OCI-LY1 (cell line): ENCODE measurements at regions not wholly inside any gene's neighbourhood (a gene's known extent, or its start where the extent isn't known, plus 50 kb on each side); places are given as distances from the start of the nearest gene placed in this dataset.

Experiments used
- H2AFZ ChIP-seq: fragments of 200-600 bp; sonication (generic), shearing (Covaris generic); 2 replicates; pipeline ENCODE4 v1.6.0; 2014; ENCODE audit warnings: antibody characterized with exemption, mild to moderate bottlenecking, low read length
- H3F3A ChIP-seq: fragments of 200-600 bp; sonication (generic), shearing (Covaris generic); 2 replicates; pipeline ENCODE4 v1.6.0; 2014; ENCODE audit warnings: mild to moderate bottlenecking, antibody characterized with exemption, low read length, moderate library complexity; ENCODE audit not compliant: insufficient read depth
- H3K27ac ChIP-seq: fragments of 200-600 bp; sonication (generic); 2 replicates; pipeline ENCODE4 v1.5.1; 2014; ENCODE audit warnings: low read length, mixed run types, mild to moderate bottlenecking, low read depth; ENCODE audit not compliant: poor library complexity, severe bottlenecking
- H3K27me3 ChIP-seq: fragments of 200-600 bp; sonication (generic); 2 replicates; pipeline ENCODE4 v1.6.0; 2014; ENCODE audit warnings: antibody characterized with exemption, mild to moderate bottlenecking, low read length, moderate library complexity; ENCODE audit not compliant: insufficient read depth
- H3K36me3 ChIP-seq: fragments of 200-600 bp; sonication (generic); 2 replicates; pipeline ENCODE4 v1.6.1; 2014; ENCODE audit warnings: mild to moderate bottlenecking, antibody characterized with exemption, low read length, moderate library complexity, mixed read lengths; ENCODE audit not compliant: insufficient read depth
- H3K4me1 ChIP-seq: fragments of 200-600 bp; sonication (generic); 2 replicates; pipeline ENCODE4 v1.5.1; 2014; ENCODE audit warnings: mild to moderate bottlenecking, low read length, moderate library complexity; ENCODE audit not compliant: insufficient read depth, severe bottlenecking
- H3K4me2 ChIP-seq: fragments of 200-600 bp; sonication (generic), shearing (Covaris generic); 2 replicates; pipeline ENCODE4 v1.6.1; 2014; ENCODE audit warnings: low read length
- H3K4me3 ChIP-seq: fragments of 200-600 bp; sonication (generic); 2 replicates; pipeline ENCODE4 v1.5.1; 2014; ENCODE audit warnings: low read length, low read depth, mild to moderate bottlenecking, mixed read lengths; ENCODE audit not compliant: poor library complexity, severe bottlenecking
- H3K79me2 ChIP-seq: fragments of 200-600 bp; shearing (Covaris generic); 2 replicates; pipeline ENCODE4 v1.6.1; 2016; ENCODE audit warnings: mixed run types, low read length, mixed read lengths; ENCODE audit not compliant: insufficient read depth
- H3K9ac ChIP-seq: fragments of 200-600 bp; sonication (generic), shearing (Covaris generic); 2 replicates; pipeline ENCODE4 v1.6.1; 2014; ENCODE audit warnings: mild to moderate bottlenecking, low read length, mixed read lengths
- H3K9me2 ChIP-seq: fragments of 200-600 bp; sonication (generic), shearing (Covaris generic); 2 replicates; pipeline ENCODE4 v1.6.1; 2014; ENCODE audit warnings: low read depth, mild to moderate bottlenecking, low read length, mixed read lengths
- H3K9me3 ChIP-seq: fragments of 200-600 bp; shearing (Covaris generic); 2 replicates; pipeline ENCODE4 v1.6.1; 2014; ENCODE audit warnings: low read length, mixed read lengths
- H4K20me1 ChIP-seq: fragments of 200-600 bp; sonication (generic), shearing (Covaris generic); 2 replicates; pipeline ENCODE4 v1.6.0; 2016; ENCODE audit warnings: mild to moderate bottlenecking, low read length; ENCODE audit not compliant: insufficient read depth
- CTCF ChIP-seq: fragments of 200-600 bp; sonication (generic), shearing (Covaris generic); IDR thresholded peaks from 2 replicates; pipeline ENCODE4 v1.5.1; 2017; ENCODE audit warnings: mild to moderate bottlenecking, antibody characterized with exemption, low read length, moderate library complexity, mixed read lengths
- EZH2 ChIP-seq: fragments of 200-600 bp; sonication (generic), shearing (Covaris generic); IDR thresholded peaks from 2 replicates; pipeline ENCODE4 v1.8.0; 2017; ENCODE audit warnings: borderline replicate concordance, mixed run types, mild to moderate bottlenecking, antibody characterized with exemption, low read length, moderate library complexity, mixed read lengths

- Histone ChIP-seq H3K9me3 (no peaks in the 10 kb centered on the region), H3K27ac (no peak overlapping the region), H3K36me3 (no peaks in the 10 kb centered on the region), H3K27me3 (no peaks in the 10 kb centered on the region), H2AFZ (no peak overlapping the region), H3F3A (no peaks in the 10 kb centered on the region), H3K4me1 (no peaks in the 10 kb centered on the region), H3K4me3 (no peak overlapping the region), H3K9me2 (no peaks in the 10 kb centered on the region), H3K4me2 (no peak overlapping the region), H3K9ac (no peak overlapping the region), H3K79me2 (no peaks in the 10 kb centered on the region), H4K20me1 (no peaks in the 10 kb centered on the region)
- TF ChIP-seq CTCF: no peak
- no peak for TF ChIP-seq EZH2
Observed at GRCh38 chr11:95486466-95486865, 255.5 kb upstream of the SESN3 start.

GRCh38 chr11:95485115-95485900, 254.3 kb upstream of the SESN3 start:
- Histone ChIP-seq H3K27ac (no peak overlapping the region), H3K36me3 (no peaks in the 10 kb centered on the region), H4K20me1 (no peaks in the 10 kb centered on the region), H3K9ac (no peak overlapping the region), H3F3A (no peaks in the 10 kb centered on the region), H3K27me3 (no peaks in the 10 kb centered on the region), H3K79me2 (no peaks in the 10 kb centered on the region), H3K9me3 (no peaks in the 10 kb centered on the region), H3K4me2 (no peak overlapping the region), H2AFZ (no peak overlapping the region), H3K4me3 (no peak overlapping the region), H3K4me1 (no peaks in the 10 kb centered on the region), H3K9me2 (no peaks in the 10 kb centered on the region)
- no peak for TF ChIP-seq CTCF
- no peak for TF ChIP-seq EZH2

GRCh38 chr11:95483339-95483738, 252.3 kb upstream of the SESN3 start:
- Histone ChIP-seq H3K79me2 (no peaks in the 10 kb centered on the region), H3K9me2 (no peaks in the 10 kb centered on the region), H3K9me3 (no peaks in the 10 kb centered on the region), H3K4me2 (no peak overlapping the region), H3K36me3 (no peaks in the 10 kb centered on the region), H3K9ac (no peak overlapping the region), H4K20me1 (no peaks in the 10 kb centered on the region), H2AFZ (no peak overlapping the region), H3K4me1 (no peaks in the 10 kb centered on the region), H3K27ac (no peak overlapping the region), H3K27me3 (no peaks in the 10 kb centered on the region), H3F3A (no peaks in the 10 kb centered on the region), H3K4me3 (no peak overlapping the region)
- TF ChIP-seq EZH2 (no peak), CTCF (no peak)
